Astrocyte of the spinal cord (primary cell): ENCODE measurements at regions not wholly inside any gene's neighbourhood (a gene's known extent, or its start where the extent isn't known, plus 50 kb on each side); places are given as distances from the start of the nearest gene placed in this dataset.

Source experiments
- DNase-seq: peaks from one replicate; pipeline ENCODE4 v3.0.0; 2011; ENCODE audit warnings: low read depth, low spot score
- H3K4me3 ChIP-seq: 2 replicates; pipeline ENCODE4 v1.5.1; 2011; ENCODE audit warnings: low read depth, mild to moderate bottlenecking, low read length, moderate library complexity
- in situ Hi-C: cut with HindIII; loops from 2 replicates; pipeline ENCODE4 v1.10.0; 2017; ENCODE audit warnings: low sequenced_read_pairs
- TF ChIP-seq, protein P1 (sequence below): IDR thresholded peaks from 2 replicates; pipeline ENCODE4 v1.5.1; 2012; ENCODE audit warnings: low read depth, mild to moderate bottlenecking, low read length, inconsistent platforms

DNA sequence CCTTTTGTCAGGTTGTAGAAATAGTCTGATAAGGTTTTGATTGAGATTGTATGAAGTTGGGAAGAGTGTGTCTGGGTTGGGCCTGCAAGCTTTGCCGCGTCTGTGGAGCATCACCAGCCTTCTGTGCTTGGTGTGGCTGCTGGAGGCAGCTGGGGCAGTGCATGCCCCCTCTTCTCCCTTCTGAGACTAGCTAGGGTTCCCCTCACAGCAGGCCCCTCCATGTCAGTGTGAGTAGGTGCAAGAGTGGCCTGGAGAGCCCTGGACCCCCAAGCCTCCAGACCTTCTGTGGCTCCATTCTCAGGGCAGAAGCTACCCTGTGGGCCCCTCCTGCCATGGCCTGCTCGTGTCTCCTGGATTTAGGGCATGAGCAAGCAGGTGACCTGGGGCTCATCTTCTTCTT lies 914.2 kb downstream of the TBC1D22A start:
- no peak for DNase-seq
- in situ Hi-C loops = no loop called here
- TF ChIP-seq, protein P1, sequence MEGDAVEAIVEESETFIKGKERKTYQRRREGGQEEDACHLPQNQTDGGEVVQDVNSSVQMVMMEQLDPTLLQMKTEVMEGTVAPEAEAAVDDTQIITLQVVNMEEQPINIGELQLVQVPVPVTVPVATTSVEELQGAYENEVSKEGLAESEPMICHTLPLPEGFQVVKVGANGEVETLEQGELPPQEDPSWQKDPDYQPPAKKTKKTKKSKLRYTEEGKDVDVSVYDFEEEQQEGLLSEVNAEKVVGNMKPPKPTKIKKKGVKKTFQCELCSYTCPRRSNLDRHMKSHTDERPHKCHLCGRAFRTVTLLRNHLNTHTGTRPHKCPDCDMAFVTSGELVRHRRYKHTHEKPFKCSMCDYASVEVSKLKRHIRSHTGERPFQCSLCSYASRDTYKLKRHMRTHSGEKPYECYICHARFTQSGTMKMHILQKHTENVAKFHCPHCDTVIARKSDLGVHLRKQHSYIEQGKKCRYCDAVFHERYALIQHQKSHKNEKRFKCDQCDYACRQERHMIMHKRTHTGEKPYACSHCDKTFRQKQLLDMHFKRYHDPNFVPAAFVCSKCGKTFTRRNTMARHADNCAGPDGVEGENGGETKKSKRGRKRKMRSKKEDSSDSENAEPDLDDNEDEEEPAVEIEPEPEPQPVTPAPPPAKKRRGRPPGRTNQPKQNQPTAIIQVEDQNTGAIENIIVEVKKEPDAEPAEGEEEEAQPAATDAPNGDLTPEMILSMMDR = no peak
- no peak overlapping the region for H3K4me3 ChIP-seq

DNA sequence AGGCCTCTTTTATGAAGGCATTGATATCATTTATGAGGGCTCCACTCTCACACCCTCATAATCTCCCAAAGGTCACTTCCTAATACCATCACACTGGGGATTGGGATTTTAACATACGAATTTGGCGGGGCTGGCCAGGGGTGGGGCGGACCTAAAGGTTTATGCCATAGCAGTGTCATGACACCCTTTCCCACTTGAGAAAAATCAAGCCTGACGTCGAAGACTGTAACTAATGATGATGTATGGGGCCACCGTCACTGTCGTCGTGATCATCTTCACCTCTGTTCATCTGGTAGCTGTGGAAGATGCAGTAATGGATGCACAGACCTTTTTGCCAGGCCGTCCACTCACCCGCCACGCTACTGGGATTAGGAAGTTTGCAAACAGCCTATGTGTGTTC lies 912.1 kb downstream of the TBC1D22A start:
- in situ Hi-C loops = no loop called here
- TF ChIP-seq, protein P1 = no peak

DNA sequence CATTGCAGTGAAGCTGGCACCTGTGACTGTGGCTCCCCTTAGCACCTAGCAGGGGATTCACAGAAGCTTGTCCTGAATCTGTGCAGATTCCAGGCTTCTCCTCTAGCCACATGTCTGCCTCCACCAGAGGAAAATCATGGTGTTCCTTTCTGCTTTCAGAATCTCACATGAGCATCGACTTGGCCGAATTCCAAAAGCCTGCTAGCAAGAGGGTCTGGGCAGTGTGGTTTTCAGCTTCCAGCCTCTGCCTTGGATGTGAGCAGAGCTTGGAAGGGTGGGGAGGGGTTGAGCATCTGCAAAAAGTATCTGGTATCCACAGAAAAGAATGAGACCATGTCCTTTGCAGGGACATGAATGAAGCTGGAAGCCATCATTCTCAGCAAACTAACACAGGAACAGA lies 911.1 kb downstream of the TBC1D22A start:
- H3K4me3 ChIP-seq = no peak overlapping the region
- DNase-seq = no peak
- TF ChIP-seq, protein P1 = no peak
- in situ Hi-C loops = no loop called here

More for the DNA sequence above, 912.1 kb downstream of the TBC1D22A start:
- DNase-seq = no peak
- H3K4me3 ChIP-seq = no peak overlapping the region

DNA sequence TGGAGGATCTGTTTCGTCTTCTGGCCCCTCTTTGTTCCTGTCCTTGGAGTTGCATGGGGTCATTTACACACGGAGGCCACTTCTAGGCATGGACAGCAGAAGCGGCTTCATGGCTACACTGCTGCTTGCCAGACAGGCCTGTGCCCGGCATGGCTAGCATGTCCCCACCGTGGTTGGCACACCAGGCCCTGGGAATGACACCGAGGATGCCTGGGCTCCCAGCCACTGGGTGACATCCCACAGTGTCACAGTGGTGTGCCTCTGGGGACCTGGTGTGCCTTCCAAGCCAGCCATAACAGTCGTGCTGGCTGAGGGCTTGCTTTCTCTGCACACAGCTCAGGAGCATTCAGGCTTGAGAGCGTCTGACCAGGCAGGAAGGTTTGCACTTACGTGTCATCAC lies 910.1 kb downstream of the TBC1D22A start:
- DNase-seq = no peak
- in situ Hi-C loops = no loop called here
- no peak overlapping the region for H3K4me3 ChIP-seq
- TF ChIP-seq, protein P1 = no peak

DNA sequence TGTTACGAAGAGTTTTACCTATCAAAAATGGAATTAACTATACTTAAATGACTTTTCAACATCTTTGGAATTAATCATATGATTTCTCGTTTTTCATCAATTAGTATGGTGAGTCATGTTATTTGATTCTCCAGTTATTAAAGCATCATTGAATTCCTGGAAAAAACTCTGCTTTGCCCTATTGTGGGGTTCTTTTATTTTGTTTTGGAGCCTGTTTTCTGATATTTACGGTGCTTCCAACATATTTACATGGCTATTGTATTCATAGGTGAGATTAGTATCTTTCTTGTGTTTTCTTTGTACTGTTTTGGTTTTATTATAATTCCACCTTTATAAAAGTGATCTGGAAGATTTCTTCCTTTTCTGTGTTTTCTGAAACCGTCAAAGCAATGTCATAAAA lies 902.7 kb downstream of the TBC1D22A start:
- H3K4me3 ChIP-seq = no peak overlapping the region
- TF ChIP-seq, protein P1 = no peak
- no peak for DNase-seq
- in situ Hi-C loops = no loop called here

DNA sequence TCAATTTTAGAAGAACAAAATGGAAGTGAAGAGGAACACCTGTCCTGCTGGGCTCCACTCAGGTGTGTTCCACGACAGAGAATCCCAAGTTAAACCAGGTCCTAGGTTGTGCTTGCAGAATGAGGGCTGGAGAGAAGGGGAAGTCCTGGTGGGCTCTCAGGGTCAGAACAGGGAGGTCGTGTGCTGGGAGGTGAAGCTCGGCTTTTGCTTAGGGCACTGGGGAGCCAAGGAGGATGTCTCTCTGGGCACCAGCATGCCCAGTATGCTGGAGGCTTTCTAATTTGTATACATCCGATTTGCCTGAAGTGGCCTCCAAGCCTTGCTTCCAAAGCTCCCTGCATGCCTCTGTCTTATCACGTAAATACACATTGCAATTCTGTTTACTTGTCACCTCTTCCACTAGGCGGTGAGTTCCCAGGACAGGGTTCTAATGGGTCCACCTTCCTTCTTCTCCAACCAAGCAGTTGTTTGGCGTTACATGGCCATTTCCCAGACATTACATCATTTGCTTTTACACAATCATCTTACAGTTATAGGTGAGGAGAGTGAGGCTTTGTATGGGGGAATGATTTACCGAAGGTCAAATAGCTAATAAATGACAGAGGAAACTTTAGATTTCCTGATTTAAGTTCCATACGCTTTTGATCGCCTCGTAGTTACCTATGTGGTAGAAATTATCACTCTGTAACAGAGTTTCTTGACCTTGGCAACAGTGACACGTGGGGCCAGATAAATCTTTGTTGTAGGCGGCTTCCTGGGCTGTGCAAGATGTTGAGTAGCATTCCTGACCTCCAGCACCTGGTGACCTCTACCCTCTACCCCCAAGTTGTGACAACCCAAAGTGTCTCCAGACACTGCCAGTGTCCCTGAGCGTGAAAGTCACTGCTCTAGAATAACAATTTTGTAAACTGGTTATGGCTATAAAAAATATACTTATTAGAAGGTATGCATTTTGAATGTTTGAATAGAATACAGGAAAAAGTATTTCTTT lies 901.5 kb downstream of the TBC1D22A start:
- H3K4me3 ChIP-seq = no peak overlapping the region
- in situ Hi-C loops = no loop called here
- TF ChIP-seq, protein P1 = no peak
- no peak for DNase-seq
